OCI-LY7 (cell line): ENCODE measurements at regions not wholly inside any gene's neighbourhood (a gene's known extent, or its start where the extent isn't known, plus 50 kb on each side); places are given as distances from the start of the nearest gene placed in this dataset.
"Not testable (repeated sequence)": the region's sequence is repeated elsewhere in the genome, so short reads cannot be mapped to it uniquely, and the experiment has no call there.

Experiments used
- EZH2phosphoT487 ChIP-seq: fragments of 200-600 bp; sonication (generic); IDR thresholded peaks from 2 replicates; pipeline ENCODE4 v1.6.1; 2018; ENCODE audit warnings: low read depth, borderline replicate concordance, mild to moderate bottlenecking, mixed run types, antibody characterized with exemption, low read length, moderate library complexity, mixed read lengths
- TF ChIP-seq, protein P1 (sequence below): fragments of 200-600 bp; sonication (generic); conservative IDR thresholded peaks from 2 replicates; pipeline ENCODE4 v1.5.1; 2014; ENCODE audit warnings: mild to moderate bottlenecking, antibody characterized with exemption, low read length, moderate library complexity, mixed read lengths

DNA sequence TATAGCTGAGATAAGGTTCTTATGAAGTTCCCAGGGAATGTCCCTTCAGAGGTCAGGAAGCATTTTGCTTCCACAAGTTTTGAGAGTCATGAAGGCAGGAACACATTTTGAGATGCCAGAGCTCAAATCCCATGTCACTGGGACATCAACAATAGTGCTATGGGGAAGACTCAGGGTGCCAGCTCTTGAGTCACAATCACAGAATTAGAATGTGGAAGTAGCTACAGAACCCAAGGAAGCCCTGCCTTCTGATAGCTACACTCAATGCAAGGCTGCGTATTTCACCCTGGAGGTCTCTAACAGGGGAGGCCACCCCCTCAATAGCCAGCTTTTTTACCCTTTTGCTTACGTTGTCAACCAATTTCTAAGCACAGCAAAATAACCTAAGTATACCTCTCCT, 141.3 kb downstream of the FAM72B start:
- TF ChIP-seq, protein P1, sequence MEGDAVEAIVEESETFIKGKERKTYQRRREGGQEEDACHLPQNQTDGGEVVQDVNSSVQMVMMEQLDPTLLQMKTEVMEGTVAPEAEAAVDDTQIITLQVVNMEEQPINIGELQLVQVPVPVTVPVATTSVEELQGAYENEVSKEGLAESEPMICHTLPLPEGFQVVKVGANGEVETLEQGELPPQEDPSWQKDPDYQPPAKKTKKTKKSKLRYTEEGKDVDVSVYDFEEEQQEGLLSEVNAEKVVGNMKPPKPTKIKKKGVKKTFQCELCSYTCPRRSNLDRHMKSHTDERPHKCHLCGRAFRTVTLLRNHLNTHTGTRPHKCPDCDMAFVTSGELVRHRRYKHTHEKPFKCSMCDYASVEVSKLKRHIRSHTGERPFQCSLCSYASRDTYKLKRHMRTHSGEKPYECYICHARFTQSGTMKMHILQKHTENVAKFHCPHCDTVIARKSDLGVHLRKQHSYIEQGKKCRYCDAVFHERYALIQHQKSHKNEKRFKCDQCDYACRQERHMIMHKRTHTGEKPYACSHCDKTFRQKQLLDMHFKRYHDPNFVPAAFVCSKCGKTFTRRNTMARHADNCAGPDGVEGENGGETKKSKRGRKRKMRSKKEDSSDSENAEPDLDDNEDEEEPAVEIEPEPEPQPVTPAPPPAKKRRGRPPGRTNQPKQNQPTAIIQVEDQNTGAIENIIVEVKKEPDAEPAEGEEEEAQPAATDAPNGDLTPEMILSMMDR: not testable (repeated sequence)
- not testable (repeated sequence) for TF ChIP-seq EZH2phosphoT487
